A549 (cell line): ENCODE measurements at regions not wholly inside any gene's neighbourhood (a gene's known extent, or its start where the extent isn't known, plus 50 kb on each side); places are given as distances from the start of the nearest gene placed in this dataset.

Experiments
- ATAC-seq, 2 experiments: fragments of 200-7000 bp in 1 of 2; fragments of >200 bp in 1 of 2; cut with Nextera tagmentation in 1 of 2; cut with Tn5 transposase in 1 of 2; 3 replicates each; pipeline versions ENCODE4 v1.8.0 to v1.9.1; 2018 to 2020; ENCODE audit warnings: mild to moderate bottlenecking in 1 of 2, moderate library complexity in 1 of 2
- CTCF ChIA-PET: fragments of 300-600 bp; sonication (Branson Sonifier 250); formaldehyde crosslinking; extraction: SDS; loops from one replicate; lab custom pipeline; 2021; ENCODE audit warnings: antibody characterized with exemption, inconsistent platforms; lab: Yijun Ruan, JAX
- POLR2A ChIA-PET: fragments of 350-600 bp; formaldehyde crosslinking; extraction: SDS; loops from one replicate; lab custom pipeline; 2021; ENCODE audit warnings: antibody characterized with exemption, inconsistent platforms; lab: Yijun Ruan, JAX
- DNase-seq, 2 experiments: peaks; one replicate each; pipeline versions ENCODE4 v3.0.0 to v3.0.0-alpha.2; 2011 to 2016; ENCODE audit warnings: low read depth in 1 of 2, low spot score in 1 of 2
- FAIRE-seq: peaks from 2 replicates; lab custom pipeline; 2011; peaks lifted over from hg19 to GRCh38; lab: Jason Lieb, UNC
- H3K27ac ChIP-seq, 2 experiments: fragments of >200 bp; sonication (Bioruptor Twin); formaldehyde crosslinking; 3 replicates each; pipeline ENCODE4 v1.5.1; 2016 to 2017
- H3K4me1 ChIP-seq: fragments of >200 bp; sonication (Bioruptor Twin); formaldehyde crosslinking; 3 replicates; pipeline ENCODE4 v1.6.1; 2016
- H3K4me2 ChIP-seq: fragments of >200 bp; sonication (Bioruptor Twin); formaldehyde crosslinking; 3 replicates; pipeline ENCODE4 v1.6.1; 2016
- H3K4me3 ChIP-seq: fragments of >200 bp; sonication (Bioruptor Twin); formaldehyde crosslinking; 3 replicates; pipeline ENCODE4 v1.5.1; 2016
- H3K9me3 ChIP-seq: fragments of >200 bp; sonication (Bioruptor Twin); formaldehyde crosslinking; 3 replicates; pipeline ENCODE4 v1.6.1; 2016
- BHLHE40 ChIP-seq: IDR thresholded peaks from 2 replicates; pipeline ENCODE4 v1.6.1; 2012; ENCODE audit warnings: low read depth, low read length, inconsistent platforms
- CBX8 ChIP-seq: fragments of 200-600 bp; sonication (generic); IDR thresholded peaks from 2 replicates; pipeline ENCODE4 v1.6.1; 2016
- CEBPB ChIP-seq, 2 experiments: fragments of >200 bp in 1 of 2; sonication (Bioruptor Twin) in 1 of 2; formaldehyde crosslinking in 1 of 2; IDR thresholded peaks; 2 replicates each; pipeline ENCODE4 v1.6.1; 2012 to 2016
- CHD2 ChIP-seq: fragments of 150-350 bp; IDR thresholded peaks from 2 replicates; pipeline ENCODE4 v1.6.1; 2014; ENCODE audit warnings: low read length; ENCODE audit not compliant: partially characterized antibody
- CHD4 ChIP-seq: fragments of 200-600 bp; sonication (generic); IDR thresholded peaks from 2 replicates; pipeline ENCODE4 v1.6.1; 2016; ENCODE audit warnings: antibody characterized with exemption, mild to moderate bottlenecking, borderline replicate concordance
- EHF ChIP-seq: fragments of 250-450 bp; sonication (Bioruptor Pico); IDR thresholded peaks from 2 replicates; pipeline ENCODE4 v1.5.0; 2020; ENCODE audit warnings: mild to moderate bottlenecking
- EHMT2 ChIP-seq: fragments of 200-600 bp; sonication (generic); IDR thresholded peaks from 2 replicates; pipeline ENCODE4 v1.6.1; 2016; ENCODE audit warnings: antibody characterized with exemption, low read depth, mild to moderate bottlenecking, moderate library complexity
- EP300 ChIP-seq, 2 experiments: fragments of >200 bp; sonication (Bioruptor Twin); formaldehyde crosslinking; IDR thresholded peaks; 2 replicates in 1 of 2; 3 replicates in 1 of 2; pipeline ENCODE4 v1.6.1; 2016 to 2017
- ESRRA ChIP-seq: fragments of 150-350 bp; IDR thresholded peaks from 2 replicates; pipeline ENCODE4 v1.6.1; 2014; ENCODE audit warnings: mild to moderate bottlenecking, low read length, borderline replicate concordance
- FOSL2 ChIP-seq, 2 experiments: fragments of 450-650 bp in 1 of 2; fragments of >200 bp in 1 of 2; sonication (Bioruptor Twin) in 1 of 2; formaldehyde crosslinking; IDR thresholded peaks; 2 replicates each; pipeline versions ENCODE4 v1.5.0 to v1.6.1; 2016 to 2020; ENCODE audit warnings: mild to moderate bottlenecking in 1 of 2, moderate library complexity in 1 of 2
- GATA3 ChIP-seq: IDR thresholded peaks from 2 replicates; pipeline ENCODE4 v1.6.1; 2012; ENCODE audit warnings: borderline replicate concordance
- HES2 ChIP-seq: fragments of >200 bp; sonication (Bioruptor Twin); formaldehyde crosslinking; IDR thresholded peaks from 2 replicates; pipeline ENCODE4 v1.6.1; 2016
- HOXB5 ChIP-seq: fragments of 250-450 bp; sonication (Bioruptor Pico); IDR thresholded peaks from 2 replicates; pipeline ENCODE4 v1.5.0; 2020; ENCODE audit warnings: mild to moderate bottlenecking, moderate library complexity
- JUN ChIP-seq, 2 experiments: fragments of >200 bp; sonication (Bioruptor Twin); formaldehyde crosslinking; IDR thresholded peaks; 2 replicates in 1 of 2; 3 replicates in 1 of 2; pipeline ENCODE4 v1.6.1; 2016 to 2017
- KDM5A ChIP-seq: fragments of 200-600 bp; sonication (generic); IDR thresholded peaks from 2 replicates; pipeline ENCODE4 v1.6.1; 2016; ENCODE audit warnings: antibody characterized with exemption, mild to moderate bottlenecking
- MAX ChIP-seq: IDR thresholded peaks from 2 replicates; pipeline ENCODE4 v1.6.1; 2012
- MAZ ChIP-seq: fragments of 150-350 bp; IDR thresholded peaks from 2 replicates; pipeline ENCODE4 v1.6.1; 2014; ENCODE audit warnings: antibody characterized with exemption, low read depth, low read length, borderline replicate concordance
- NPAS2 ChIP-seq: fragments of 250-450 bp; sonication (Bioruptor Pico); IDR thresholded peaks from 2 replicates; pipeline ENCODE4 v1.8.0; 2022; ENCODE audit warnings: mild to moderate bottlenecking, moderate library complexity, borderline replicate concordance
- NR3C1 ChIP-seq: fragments of >200 bp; sonication (Bioruptor Twin); formaldehyde crosslinking; IDR thresholded peaks from 3 replicates; pipeline ENCODE4 v1.6.1; 2017
- POLR2A ChIP-seq: IDR thresholded peaks from 2 replicates; pipeline ENCODE4 v1.6.1; 2012; ENCODE audit warnings: mild to moderate bottlenecking, low read length
- POLR2AphosphoS2 ChIP-seq: conservative IDR thresholded peaks from 2 replicates; pipeline ENCODE4 v1.6.1; 2012; ENCODE audit warnings: low read length, improper control_type of control experiment, inconsistent platforms
- RARB ChIP-seq: fragments of 250-450 bp; sonication (Bioruptor Pico); IDR thresholded peaks from 2 replicates; pipeline ENCODE4 v1.8.0; 2021; ENCODE audit warnings: mild to moderate bottlenecking, moderate library complexity
- RFX5 ChIP-seq: fragments of 450-650 bp; IDR thresholded peaks from 2 replicates; pipeline ENCODE4 v1.7.1; 2014; ENCODE audit warnings: antibody characterized with exemption, mild to moderate bottlenecking, moderate library complexity
- RNF2 ChIP-seq: fragments of 200-600 bp; sonication (generic); IDR thresholded peaks from 2 replicates; pipeline ENCODE4 v1.6.1; 2016; ENCODE audit warnings: low read depth, mild to moderate bottlenecking, antibody characterized with exemption, moderate library complexity, borderline replicate concordance
- SREBF2 ChIP-seq: fragments of 450-650 bp; IDR thresholded peaks from 2 replicates; pipeline ENCODE4 v1.6.1; 2014; ENCODE audit warnings: mild to moderate bottlenecking, moderate library complexity
- TFCP2L1 ChIP-seq: fragments of 250-450 bp; sonication (Bioruptor Pico); IDR thresholded peaks from 2 replicates; pipeline ENCODE4 v1.5.0; 2021; ENCODE audit warnings: mild to moderate bottlenecking
- ZC3H11A ChIP-seq: fragments of 450-650 bp; IDR thresholded peaks from 2 replicates; pipeline ENCODE4 v1.6.1; 2014; ENCODE audit warnings: antibody characterized with exemption, mild to moderate bottlenecking
- WGBS: methylation state at CpG from one replicate; pipeline ENCODE4 v1.1.6; 2017; ENCODE audit errors: missing lambda C conversion rate; 5-methylcytosine and 5-hydroxymethylcytosine counted together
- TF ChIP-seq, protein P1 (sequence below): fragments of >200 bp; sonication (Bioruptor Twin); formaldehyde crosslinking; IDR thresholded peaks from 3 replicates; pipeline ENCODE4 v1.5.1; 2016

- CTCF ChIA-PET, result no interaction called here
- POLR2A ChIA-PET, result no interaction called here
- no peak for ATAC-seq
- DNase-seq, result no peak
- TF ChIP-seq NPAS2 (CRISPR knock-in tag) (no peak), SREBF2 (no peak), EHMT2 (no peak), ESRRA (no peak), NR3C1 (no peak), FOSL2 (IDR thresholded peaks at IDR 0.05) (no peak), FOSL2 (CRISPR knock-in tag; IDR thresholded peaks at IDR 0.05) (no peak)
- H3K4me3 ChIP-seq, result no peak overlapping the region
- no peaks in the 10 kb centered on the region for H3K9me3 ChIP-seq
- no peak for FAIRE-seq
- no peaks in the 10 kb centered on the region for H3K4me1 ChIP-seq
- WGBS, result 5% methylated on average over 4 of the region's 4 CpGs
- no peak overlapping the region for H3K27ac ChIP-seq
- no peak overlapping the region for H3K4me2 ChIP-seq
Observed at GRCh38 chr13:61187471-61187870, 228.2 kb downstream of the PCDH20 start.

- POLR2A ChIA-PET, result no interaction called here
- no peak for FAIRE-seq
- no peak for DNase-seq
- Histone ChIP-seq H3K4me2 (no peak overlapping the region), H3K4me3 (no peak overlapping the region), H3K27ac (no peak overlapping the region)
- no peak for TF ChIP-seq CHD4
- TF ChIP-seq JUN (IDR thresholded peaks at IDR 0.05), result no peak
- no peak for TF ChIP-seq CHD2
- no peak for TF ChIP-seq SREBF2
- no peak for TF ChIP-seq HOXB5
- no peak for TF ChIP-seq ESRRA
- TF ChIP-seq TFCP2L1 (CRISPR knock-in tag), result no peak
- TF ChIP-seq, protein P1, sequence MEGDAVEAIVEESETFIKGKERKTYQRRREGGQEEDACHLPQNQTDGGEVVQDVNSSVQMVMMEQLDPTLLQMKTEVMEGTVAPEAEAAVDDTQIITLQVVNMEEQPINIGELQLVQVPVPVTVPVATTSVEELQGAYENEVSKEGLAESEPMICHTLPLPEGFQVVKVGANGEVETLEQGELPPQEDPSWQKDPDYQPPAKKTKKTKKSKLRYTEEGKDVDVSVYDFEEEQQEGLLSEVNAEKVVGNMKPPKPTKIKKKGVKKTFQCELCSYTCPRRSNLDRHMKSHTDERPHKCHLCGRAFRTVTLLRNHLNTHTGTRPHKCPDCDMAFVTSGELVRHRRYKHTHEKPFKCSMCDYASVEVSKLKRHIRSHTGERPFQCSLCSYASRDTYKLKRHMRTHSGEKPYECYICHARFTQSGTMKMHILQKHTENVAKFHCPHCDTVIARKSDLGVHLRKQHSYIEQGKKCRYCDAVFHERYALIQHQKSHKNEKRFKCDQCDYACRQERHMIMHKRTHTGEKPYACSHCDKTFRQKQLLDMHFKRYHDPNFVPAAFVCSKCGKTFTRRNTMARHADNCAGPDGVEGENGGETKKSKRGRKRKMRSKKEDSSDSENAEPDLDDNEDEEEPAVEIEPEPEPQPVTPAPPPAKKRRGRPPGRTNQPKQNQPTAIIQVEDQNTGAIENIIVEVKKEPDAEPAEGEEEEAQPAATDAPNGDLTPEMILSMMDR, result no peak
- TF ChIP-seq RFX5, result no peak
- TF ChIP-seq NR3C1, result no peak
- no peak for TF ChIP-seq POLR2A
- no peak for TF ChIP-seq CEBPB (IDR thresholded peaks at IDR 0.05)
- no peak for TF ChIP-seq EP300 (IDR thresholded peaks at IDR 0.05)
- no peak for TF ChIP-seq MAZ
- no peak for TF ChIP-seq CBX8
- TF ChIP-seq GATA3, result no peak
- TF ChIP-seq, all 56 proteins: peak for 0
- Histone ChIP-seq H3K9me3 (no peaks in the 10 kb centered on the region), H3K4me1 (no peaks in the 10 kb centered on the region)
- WGBS, result 0% methylated on average over 1 of the region's 1 CpG
- ATAC-seq, result no peak
- CTCF ChIA-PET, result no interaction called here
Observed at GRCh38 chr13:61183670-61184069, 232.0 kb downstream of the PCDH20 start.

GRCh38 chr13:61180234-61180633 lies 235.4 kb downstream of the PCDH20 start:
- WGBS, result 21% methylated on average over 4 of the region's 4 CpGs
- POLR2A ChIA-PET, result no interaction called here
- H3K4me1 ChIP-seq, result no peaks in the 10 kb centered on the region

More at GRCh38 chr13:61180234-61180633, 235.4 kb downstream of the PCDH20 start:
- no peak for DNase-seq
- ATAC-seq, result no peak
- CTCF ChIA-PET, result no interaction called here
- Histone ChIP-seq H3K4me2 (no peak overlapping the region), H3K9me3 (no peaks in the 10 kb centered on the region), H3K27ac (no peak overlapping the region), H3K4me3 (no peak overlapping the region)
- TF ChIP-seq ZC3H11A (no peak), HES2 (no peak), POLR2AphosphoS2 (no peak), KDM5A (no peak), RNF2 (no peak), EHF (no peak), RARB (CRISPR knock-in tag) (no peak), CEBPB (IDR thresholded peaks at IDR 0.05) (no peak), MAX (no peak), BHLHE40 (no peak), FOSL2 (IDR thresholded peaks at IDR 0.05) (no peak), FOSL2 (CRISPR knock-in tag; IDR thresholded peaks at IDR 0.05) (no peak)
- FAIRE-seq, result no peak
